ENCODE measurements at regions not wholly inside any gene's neighbourhood (a gene's known extent, or its start where the extent isn't known, plus 50 kb on each side); places are given as distances from the start of the nearest gene placed in this dataset.
"Not testable (repeated sequence)": the region's sequence is repeated elsewhere in the genome, so short reads cannot be mapped to it uniquely, and the experiment has no call there.

DNA sequence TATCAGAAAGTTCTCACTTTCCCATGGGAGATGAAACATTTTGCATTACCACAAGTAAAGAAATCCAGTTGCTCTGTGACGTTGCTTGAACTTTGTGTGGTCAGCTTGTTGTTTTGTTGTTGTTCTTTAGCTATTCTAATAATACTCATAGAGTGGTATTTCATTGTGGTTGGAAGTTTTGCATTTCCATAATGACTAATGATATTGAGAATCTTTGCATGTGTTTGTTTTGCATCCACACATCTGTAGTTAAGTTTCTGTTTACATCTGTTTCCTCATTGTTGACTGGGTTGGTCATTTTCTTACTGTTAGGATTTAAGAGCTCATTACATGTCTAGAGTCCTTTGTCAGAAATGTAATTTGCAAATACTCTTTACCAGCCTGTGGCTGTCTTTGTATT lies 133.2 kb upstream of the LRRC61 start:
- peak; percentile 42 for FAIRE-seq
- H2BK20ac ChIP-seq (ENCODE audit: low read length); H2BK15ac ChIP-seq (ENCODE audit: low read length); H3K4ac ChIP-seq (replicated peaks; ENCODE audit: insufficient read length, low read depth, low read length); H3K79me1 ChIP-seq (ENCODE audit: low read depth, low read length); H3K9me3 ChIP-seq (ENCODE audit: insufficient read depth in 2 of 2, low read depth in 1 of 2, low read length in 1 of 2); H3K14ac ChIP-seq (ENCODE audit: insufficient read length); H3K27ac ChIP-seq (ENCODE audit: low read depth, low read length); H3K4me1 ChIP-seq (replicated peaks in 1 of 4; ENCODE audit: control insufficient read depth in 3 of 4, insufficient read depth in 4 of 4, low read length in 3 of 4); H2BK5ac ChIP-seq (ENCODE audit: low read depth, low read length); H3K4me3 ChIP-seq (ENCODE audit: extremely low read depth in 1 of 4, insufficient read depth in 2 of 4, low read depth in 3 of 4, low read length in 4 of 4); DNase-seq (ENCODE audit: low read depth in 1 of 2, low spot score in 2 of 2); H3K18ac ChIP-seq (ENCODE audit: extremely low read depth, low read length); H2AK5ac ChIP-seq (ENCODE audit: low read depth, low read length); H3K56ac ChIP-seq (replicated peaks; ENCODE audit: insufficient read length, low read depth, low read length); H4K8ac ChIP-seq (ENCODE audit: extremely low read depth, insufficient read depth, low read length); H3K23me2 ChIP-seq (ENCODE audit: low read depth, low read length); H4K91ac ChIP-seq (replicated peaks; ENCODE audit: insufficient read length, low read length); H3K79me2 ChIP-seq (ENCODE audit: control insufficient read depth in 1 of 2, insufficient read depth in 2 of 2, low read length in 2 of 2); H2AFZ ChIP-seq (ENCODE audit: low read length); H4K5ac ChIP-seq (ENCODE audit: insufficient read length, low read depth, low read length); H2BK12ac ChIP-seq (ENCODE audit: low read depth, low read length); H2BK120ac ChIP-seq (replicated peaks; ENCODE audit: low read depth, low read length); H3K9ac ChIP-seq (replicated peaks in 1 of 4; ENCODE audit: extremely low read depth in 1 of 4, low read depth in 3 of 4, low read length in 3 of 4); POLR2A ChIA-PET (ENCODE audit: partially characterized antibody); H4K20me1 ChIP-seq (replicated peaks in 1 of 2; ENCODE audit: control insufficient read depth in 1 of 2, insufficient read depth in 2 of 2, low read length in 2 of 2); H3K4me2 ChIP-seq (ENCODE audit: insufficient read depth in 1 of 2, low read depth in 2 of 2, low read length in 2 of 2); CTCF ChIA-PET (ENCODE audit: partially characterized antibody); H3K36me3 ChIP-seq (ENCODE audit: control insufficient read depth in 2 of 4, insufficient read depth in 4 of 4, low read length in 3 of 4); H3K27me3 ChIP-seq (replicated peaks in 1 of 4; ENCODE audit: control insufficient read depth in 3 of 4, extremely low read depth in 1 of 4, insufficient read depth in 3 of 4, low read length in 3 of 4); H3K23ac ChIP-seq (ENCODE audit: insufficient read length): not testable (repeated sequence)
- 72% methylated on average over 1 of the region's 1 CpG; no CpG with 5 or more reads in 1 of the 2 experiments for WGBS, 2 experiments (ENCODE audit: extremely low coverage in 1 of 2, insufficient coverage in 1 of 2, insufficient read length in 1 of 2, insufficient replicate concordance in 2 of 2, low coverage in 1 of 2, low lambda C conversion rate in 2 of 2, missing lambda C conversion rate in 1 of 2)

DNA sequence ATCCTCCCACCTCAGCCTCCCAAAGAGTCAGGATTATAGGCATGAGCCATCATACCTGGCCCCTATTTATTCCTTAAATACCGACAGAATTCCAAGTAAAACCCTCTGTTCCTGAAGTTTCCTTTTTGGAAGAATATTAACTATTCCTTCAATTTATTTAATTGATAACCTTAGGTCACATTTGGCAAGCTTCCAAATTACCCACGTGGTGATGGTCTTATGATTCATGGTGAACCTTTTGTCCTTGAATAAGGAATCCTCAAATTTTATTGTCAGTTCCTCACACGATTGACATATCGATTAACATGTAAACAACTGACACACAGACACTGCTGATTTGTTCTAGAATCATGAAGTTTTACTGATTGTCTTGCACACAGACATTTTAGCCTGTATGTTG lies 130.6 kb upstream of the LRRC61 start:
- H3K27me3 ChIP-seq (replicated peaks in 1 of 4; ENCODE audit: control insufficient read depth in 3 of 4, extremely low read depth in 1 of 4, insufficient read depth in 3 of 4, low read length in 3 of 4); H3K56ac ChIP-seq (replicated peaks; ENCODE audit: insufficient read length, low read depth, low read length); H4K5ac ChIP-seq (ENCODE audit: insufficient read length, low read depth, low read length); H3K4me2 ChIP-seq (ENCODE audit: insufficient read depth in 1 of 2, low read depth in 2 of 2, low read length in 2 of 2); H3K79me1 ChIP-seq (ENCODE audit: low read depth, low read length); H2BK120ac ChIP-seq (replicated peaks; ENCODE audit: low read depth, low read length); POLR2A ChIA-PET (ENCODE audit: partially characterized antibody); H3K23me2 ChIP-seq (ENCODE audit: low read depth, low read length); H2AK5ac ChIP-seq (ENCODE audit: low read depth, low read length); H4K8ac ChIP-seq (ENCODE audit: extremely low read depth, insufficient read depth, low read length); H3K14ac ChIP-seq (ENCODE audit: insufficient read length); H2BK12ac ChIP-seq (ENCODE audit: low read depth, low read length); H2AFZ ChIP-seq (ENCODE audit: low read length); H3K4me3 ChIP-seq (ENCODE audit: extremely low read depth in 1 of 4, insufficient read depth in 2 of 4, low read depth in 3 of 4, low read length in 4 of 4); H3K18ac ChIP-seq (ENCODE audit: extremely low read depth, low read length); H3K4me1 ChIP-seq (replicated peaks in 1 of 4; ENCODE audit: control insufficient read depth in 3 of 4, insufficient read depth in 4 of 4, low read length in 3 of 4); H3K23ac ChIP-seq (ENCODE audit: insufficient read length); H3K4ac ChIP-seq (replicated peaks; ENCODE audit: insufficient read length, low read depth, low read length); H3K79me2 ChIP-seq (ENCODE audit: control insufficient read depth in 1 of 2, insufficient read depth in 2 of 2, low read length in 2 of 2); H3K36me3 ChIP-seq (ENCODE audit: control insufficient read depth in 2 of 4, insufficient read depth in 4 of 4, low read length in 3 of 4); H2BK15ac ChIP-seq (ENCODE audit: low read length); H3K9me3 ChIP-seq (ENCODE audit: insufficient read depth in 2 of 2, low read depth in 1 of 2, low read length in 1 of 2); H3K27ac ChIP-seq (ENCODE audit: low read depth, low read length); DNase-seq (ENCODE audit: low read depth in 1 of 2, low spot score in 2 of 2); H3K9ac ChIP-seq (replicated peaks in 1 of 4; ENCODE audit: extremely low read depth in 1 of 4, low read depth in 3 of 4, low read length in 3 of 4); H2BK20ac ChIP-seq (ENCODE audit: low read length); H2BK5ac ChIP-seq (ENCODE audit: low read depth, low read length); H4K20me1 ChIP-seq (replicated peaks in 1 of 2; ENCODE audit: control insufficient read depth in 1 of 2, insufficient read depth in 2 of 2, low read length in 2 of 2); CTCF ChIA-PET (ENCODE audit: partially characterized antibody); H4K91ac ChIP-seq (replicated peaks; ENCODE audit: insufficient read length, low read length): not testable (repeated sequence)
- peak; percentile 42 for FAIRE-seq
- WGBS, 2 experiments (ENCODE audit: extremely low coverage in 1 of 2, insufficient coverage in 1 of 2, insufficient read length in 1 of 2, insufficient replicate concordance in 2 of 2, low coverage in 1 of 2, low lambda C conversion rate in 2 of 2, missing lambda C conversion rate in 1 of 2): 84% methylated on average over 4 of the region's 4 CpGs; no CpG with 5 or more reads in 1 of the 2 experiments
